GM21576 (cell line): ENCODE measurements at regions not wholly inside any gene's neighbourhood (a gene's known extent, or its start where the extent isn't known, plus 50 kb on each side); places are given as distances from the start of the nearest gene placed in this dataset.
"Not testable (repeated sequence)": the region's sequence is repeated elsewhere in the genome, so short reads cannot be mapped to it uniquely, and the experiment has no call there.

Experiments
- ATAC-seq: cut with Tn5 transposase; IDR thresholded peaks from one replicate; pipeline ENCODE4 v1.9.1; 2021; ENCODE audit warnings: mild to moderate bottlenecking, moderate library complexity; ENCODE audit not compliant: unreplicated experiment

GRCh38 chr10:29829776-29830175 is 195.0 kb upstream of the SVIL start:
- ATAC-seq, result no peak

GRCh38 chr10:29828956-29829355 is 194.2 kb upstream of the SVIL start:
- no peak for ATAC-seq

GRCh38 chr10:29828440-29828894 is 193.7 kb upstream of the SVIL start:
- ATAC-seq, result no peak

- ATAC-seq, result no peak
These were observed 192.7 kb upstream of the SVIL start for GRCh38 chr10:29827512-29827911.

GRCh38 chr10:29826801-29827450 is 192.2 kb upstream of the SVIL start:
- no peak for ATAC-seq

- ATAC-seq, result no peak
These were observed 191.4 kb upstream of the SVIL start for GRCh38 chr10:29826221-29826620.

- no peak for ATAC-seq
These were observed 188.8 kb upstream of the SVIL start for GRCh38 chr10:29823553-29824080.

GRCh38 chr10:29820890-29821461 is 186.2 kb upstream of the SVIL start:
- ATAC-seq, result no peak

GRCh38 chr10:29816801-29817558 is 182.2 kb upstream of the SVIL start:
- no peak for ATAC-seq

- no peak for ATAC-seq
These were observed 180.8 kb upstream of the SVIL start for GRCh38 chr10:29815572-29815971.

- no peak for ATAC-seq
These were observed 177.1 kb upstream of the SVIL start for GRCh38 chr10:29811751-29812427.

- ATAC-seq, result no peak
These were observed 176.0 kb upstream of the SVIL start for GRCh38 chr10:29810816-29811215.

- not testable (repeated sequence) for ATAC-seq
These were observed 175.5 kb upstream of the SVIL start for GRCh38 chr10:29810231-29810630.

- ATAC-seq, result no peak
These were observed 174.6 kb upstream of the SVIL start for GRCh38 chr10:29809383-29809782.

- no peak for ATAC-seq
These were observed 172.5 kb upstream of the SVIL start for GRCh38 chr10:29807163-29807806.

- ATAC-seq, result no peak
These were observed 171.6 kb upstream of the SVIL start for GRCh38 chr10:29806350-29806788.

- no peak for ATAC-seq
These were observed 170.5 kb upstream of the SVIL start for GRCh38 chr10:29805134-29805723.

- ATAC-seq, result no peak
These were observed 169.5 kb upstream of the SVIL start for GRCh38 chr10:29804025-29804852.

- no peak for ATAC-seq
These were observed 167.4 kb upstream of the SVIL start for GRCh38 chr10:29802171-29802570.
